Putamen (tissue), 1 donor: ENCODE measurements at regions not wholly inside any gene's neighbourhood (a gene's known extent, or its start where the extent isn't known, plus 50 kb on each side); places are given as distances from the start of the nearest gene placed in this dataset.
"Not testable (repeated sequence)": the region's sequence is repeated elsewhere in the genome, so short reads cannot be mapped to it uniquely, and the experiment has no call there.

ENCODE experiments used
- DNase-seq: peaks from one replicate; pipeline ENCODE4 v3.0.0-alpha.2; 2016; ENCODE audit warnings: low spot score

DNA sequence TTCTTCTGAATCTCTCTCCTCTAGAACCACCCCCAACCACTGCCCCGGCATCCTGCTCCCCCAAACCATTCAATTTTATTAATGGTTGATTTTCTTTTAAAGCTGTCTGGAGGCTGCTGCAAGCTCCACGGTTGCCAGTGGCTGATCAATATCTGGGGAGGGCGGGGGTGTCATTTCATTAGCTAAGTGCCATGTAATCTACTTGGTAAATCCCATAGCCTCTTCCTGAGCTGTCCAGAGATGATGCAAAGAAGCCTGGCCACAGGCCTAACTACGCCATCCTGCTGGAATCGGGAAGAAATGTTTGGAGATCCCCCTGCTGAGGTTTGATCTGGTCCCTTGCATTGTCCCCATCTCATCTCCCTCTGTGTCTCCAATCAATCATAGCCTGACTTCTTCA lies 440.1 kb downstream of the MIAT start:
- DNase-seq: no peak

DNA sequence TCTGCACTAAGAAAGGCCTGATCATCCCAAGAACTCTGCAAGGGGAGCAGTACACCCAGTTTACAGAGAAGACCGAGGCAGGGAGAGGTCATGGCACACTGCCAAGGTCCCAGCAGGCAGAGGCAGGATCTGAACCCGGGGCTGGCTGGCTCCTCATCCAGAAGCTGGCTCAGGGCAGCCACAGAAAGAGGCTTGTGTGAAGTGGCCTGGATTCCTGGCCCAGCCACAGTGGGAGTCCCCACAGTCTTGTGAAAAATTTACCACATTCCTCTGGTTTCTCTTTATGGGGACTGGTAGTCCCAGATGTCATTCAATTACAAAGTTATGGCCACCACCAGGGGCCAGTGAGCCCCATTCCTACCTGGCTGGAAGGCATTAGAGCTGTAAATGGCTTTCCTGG lies 440.5 kb downstream of the MIAT start:
- no peak for DNase-seq

DNA sequence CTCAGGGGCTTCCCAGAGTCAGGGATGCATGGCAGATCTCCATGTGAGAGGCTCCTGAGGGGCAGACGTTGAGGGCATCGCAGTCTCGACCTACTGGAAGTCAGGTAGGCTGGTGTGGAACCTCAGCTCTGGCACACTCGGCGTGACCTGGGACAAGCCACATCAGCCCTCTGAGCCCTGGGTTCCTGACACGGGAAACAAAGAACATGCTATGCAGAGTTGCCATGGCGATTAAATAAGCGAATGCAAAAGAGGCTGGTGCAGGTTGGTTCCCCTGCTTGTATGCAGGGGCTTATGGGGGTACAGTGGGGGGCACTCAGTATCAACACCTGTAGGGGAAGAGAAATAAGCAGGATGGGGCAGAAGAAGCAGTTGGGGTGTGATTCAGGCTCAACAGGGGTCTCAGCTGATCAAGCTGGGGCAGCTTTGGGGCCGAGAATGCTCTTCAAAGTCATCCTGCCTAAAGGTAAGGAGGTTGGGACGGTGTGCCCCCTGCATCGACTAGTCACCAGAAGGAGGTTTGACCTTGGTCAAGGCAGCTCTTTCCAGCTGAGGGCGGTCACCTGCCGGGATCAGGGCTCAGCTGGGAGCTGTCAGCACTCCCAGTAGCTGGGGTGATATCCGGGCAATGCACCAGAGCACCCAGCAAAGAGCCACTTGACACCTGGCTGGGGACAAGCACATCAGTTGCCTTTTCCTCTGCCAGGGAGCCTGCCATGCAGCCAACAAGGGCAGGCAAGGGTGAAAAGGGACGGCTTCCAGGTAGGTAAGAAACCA lies 442.7 kb downstream of the MIAT start:
- DNase-seq: no peak

DNA sequence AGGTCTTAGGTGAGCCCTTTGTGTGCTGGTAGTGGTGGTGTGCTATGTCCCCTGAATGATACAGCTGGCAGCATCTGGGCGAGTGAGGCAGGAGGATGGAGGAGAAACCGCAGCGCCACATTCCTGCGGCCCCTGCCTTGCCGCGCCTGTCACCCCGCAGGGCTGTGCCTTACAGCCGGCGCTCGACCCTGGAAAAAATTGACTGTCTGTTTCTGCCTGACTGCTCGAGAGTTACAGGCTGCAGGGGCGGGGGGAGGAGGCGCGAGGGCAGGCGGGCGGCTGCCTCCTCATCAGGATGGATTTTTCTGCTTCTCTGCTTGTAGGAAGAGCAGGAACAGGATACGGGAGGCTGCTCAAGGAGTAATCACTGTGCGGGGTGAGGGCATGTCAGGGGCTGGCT lies 443.4 kb downstream of the MIAT start:
- no peak for DNase-seq

DNA sequence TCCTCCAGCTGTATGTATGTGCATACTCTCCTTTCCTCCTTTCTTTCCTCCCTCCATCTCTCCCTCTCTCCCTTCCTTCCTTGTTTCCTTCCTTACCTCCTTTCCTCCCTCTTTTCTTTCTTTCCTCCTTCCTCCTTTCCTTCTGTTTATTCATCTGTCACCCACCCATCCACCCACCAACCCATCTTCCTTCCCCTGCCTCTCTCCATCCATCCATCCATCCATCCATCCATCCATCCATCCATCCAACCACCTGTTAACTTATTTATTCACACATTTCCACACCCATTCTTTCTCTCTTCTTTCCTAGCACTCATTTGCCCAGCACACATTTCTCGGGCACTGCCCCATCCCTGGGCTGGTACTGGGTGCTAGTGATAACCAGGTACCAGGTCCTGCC lies 443.9 kb downstream of the MIAT start:
- no peak for DNase-seq

DNA sequence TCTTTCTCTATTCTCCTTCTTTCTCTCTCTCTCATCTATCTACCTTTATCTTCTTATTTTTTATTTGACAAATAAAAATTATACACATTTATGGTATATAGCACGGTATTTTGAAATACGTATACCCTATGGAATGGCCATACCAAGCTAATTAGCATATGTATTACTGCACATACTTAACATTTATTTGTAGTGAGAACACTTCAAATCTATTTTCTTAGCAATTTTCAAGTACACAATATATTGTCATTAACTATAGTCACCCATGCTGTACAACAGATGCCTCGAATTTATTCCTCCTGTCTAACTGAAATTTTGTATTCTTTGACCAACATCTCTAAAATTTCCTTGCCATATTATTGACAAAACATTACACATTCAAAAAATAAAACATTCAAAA lies 447.1 kb downstream of the MIAT start:
- DNase-seq: no peak

DNA sequence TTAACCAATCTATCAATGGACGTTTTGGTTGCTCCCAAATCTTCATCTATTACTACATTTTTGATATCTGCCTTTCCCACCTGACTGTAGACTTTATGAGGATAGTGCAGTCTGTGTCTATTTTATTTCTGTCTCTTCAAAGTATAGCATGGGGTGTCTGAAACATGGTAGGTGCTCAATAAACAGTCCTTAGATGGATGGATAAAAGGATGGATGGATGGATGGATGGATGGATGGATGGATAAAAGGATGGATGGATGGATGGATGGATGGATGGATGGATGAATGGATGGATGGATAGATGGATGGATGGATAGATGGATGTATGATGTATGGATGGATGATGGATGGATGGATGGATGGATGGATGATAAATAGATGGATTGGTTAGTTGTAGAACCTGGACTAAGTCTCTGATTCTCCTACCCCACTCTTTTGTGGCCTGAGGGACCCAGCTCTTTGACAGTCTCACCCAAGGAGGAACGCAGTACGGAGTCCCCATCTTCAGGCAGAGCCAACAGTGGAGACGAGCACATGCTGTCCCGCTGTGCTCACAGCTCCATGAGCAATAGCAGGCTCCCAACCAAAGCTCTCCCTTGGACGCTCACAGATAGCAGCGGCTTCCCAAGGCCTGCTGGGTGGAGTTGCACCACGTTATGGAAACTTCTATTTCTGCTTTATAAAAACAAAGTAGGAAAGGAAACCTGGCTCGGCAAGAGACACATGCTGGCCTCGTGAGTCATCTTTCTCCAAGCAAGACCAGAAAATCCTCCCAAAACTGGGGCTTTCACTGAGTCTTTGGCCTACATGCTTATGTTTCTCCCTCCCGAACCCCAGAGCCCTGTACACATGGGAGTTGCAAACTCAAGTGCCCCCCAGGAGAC lies 448.0 kb downstream of the MIAT start:
- DNase-seq: no peak

DNA sequence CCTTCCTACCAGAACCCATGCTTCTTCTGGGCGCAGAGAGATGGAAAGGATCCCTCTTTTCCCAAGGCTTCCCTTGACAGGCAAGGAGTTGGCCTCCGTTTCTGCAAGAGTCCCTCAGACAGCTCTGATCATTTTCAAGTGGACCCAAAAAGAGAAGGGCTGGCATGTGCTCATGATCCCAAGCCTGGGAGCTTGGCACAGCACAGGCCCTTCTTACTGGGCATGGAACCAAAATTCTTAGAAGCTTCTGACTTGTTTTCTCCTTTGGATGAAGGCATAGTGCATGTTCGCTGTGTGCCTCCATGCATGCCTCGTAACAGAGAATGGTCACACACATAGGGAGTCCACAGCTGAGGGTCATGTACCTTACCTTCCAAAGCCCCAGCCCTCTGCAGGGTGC lies 449.6 kb downstream of the MIAT start:
- no peak for DNase-seq

DNA sequence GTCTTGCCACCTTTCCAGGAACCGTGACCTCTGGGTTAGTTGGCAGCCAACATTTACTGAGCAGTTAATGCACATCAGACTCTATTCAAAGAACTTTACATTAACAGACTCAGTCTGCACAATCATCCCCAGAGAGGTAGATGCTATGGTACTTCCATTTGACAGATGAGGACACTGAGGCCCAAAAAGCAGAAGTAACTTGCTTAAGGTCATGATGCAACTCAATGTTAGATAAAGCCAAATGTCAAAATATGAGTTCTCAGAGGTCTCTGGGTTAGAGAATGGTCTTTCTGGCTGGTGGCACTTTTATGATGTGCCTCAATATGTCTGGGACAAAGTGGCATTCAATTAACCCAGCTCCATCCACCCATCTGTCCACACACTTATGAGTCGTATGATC lies 450.0 kb downstream of the MIAT start:
- DNase-seq: no peak

DNA sequence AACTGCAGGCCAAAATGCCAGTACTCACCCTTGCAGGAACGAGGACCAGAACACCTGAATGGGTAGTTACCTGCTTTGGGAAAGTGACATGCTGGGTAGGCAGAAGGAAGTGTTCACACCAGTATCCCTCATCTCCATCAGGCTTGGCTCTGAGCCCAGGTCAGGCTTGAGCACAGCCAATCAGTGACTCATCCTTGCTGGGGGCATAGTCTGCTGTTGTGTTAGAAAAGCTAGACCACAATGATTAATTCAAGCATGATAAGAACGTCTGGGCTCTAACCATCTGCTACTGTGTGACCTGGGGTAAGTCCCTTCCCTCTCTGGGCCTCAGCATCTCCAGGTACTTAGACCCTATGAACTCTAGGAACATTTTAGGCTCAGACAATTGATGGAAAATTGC lies 450.4 kb downstream of the MIAT start:
- DNase-seq: no peak

DNA sequence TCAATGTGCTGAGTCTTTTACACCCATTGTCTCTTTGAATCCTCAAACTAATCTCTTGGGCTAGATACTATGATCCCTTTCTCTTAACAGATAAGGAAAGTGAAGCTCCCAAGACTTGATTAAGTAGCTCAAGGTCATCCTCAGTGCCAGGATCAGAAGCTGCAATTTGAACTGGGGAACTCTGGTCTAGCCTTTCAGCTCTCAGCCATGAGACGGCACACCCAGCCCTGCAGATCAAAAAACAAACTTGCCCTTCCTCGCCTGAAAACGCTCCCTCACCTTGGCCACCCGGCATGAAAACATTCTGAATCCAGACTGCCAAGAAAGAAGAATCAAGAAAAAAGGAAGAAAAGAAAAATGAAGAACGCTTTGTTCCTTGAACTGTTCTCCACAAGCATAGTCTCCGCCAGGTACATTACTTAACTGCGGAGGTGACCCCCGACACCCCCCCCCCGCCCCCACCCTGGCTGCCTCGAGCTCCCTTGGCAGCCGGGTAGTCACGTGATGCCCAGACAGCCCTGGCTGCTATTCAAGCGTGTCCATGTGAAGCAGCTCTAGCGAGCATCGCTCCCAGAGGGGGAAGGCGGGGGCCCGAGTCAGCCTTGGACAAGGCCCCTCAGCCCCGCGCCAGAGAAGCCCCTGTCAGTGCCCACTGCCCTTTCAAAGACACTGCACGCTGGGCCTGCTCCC lies 451.2 kb downstream of the MIAT start:
- no peak for DNase-seq

DNA sequence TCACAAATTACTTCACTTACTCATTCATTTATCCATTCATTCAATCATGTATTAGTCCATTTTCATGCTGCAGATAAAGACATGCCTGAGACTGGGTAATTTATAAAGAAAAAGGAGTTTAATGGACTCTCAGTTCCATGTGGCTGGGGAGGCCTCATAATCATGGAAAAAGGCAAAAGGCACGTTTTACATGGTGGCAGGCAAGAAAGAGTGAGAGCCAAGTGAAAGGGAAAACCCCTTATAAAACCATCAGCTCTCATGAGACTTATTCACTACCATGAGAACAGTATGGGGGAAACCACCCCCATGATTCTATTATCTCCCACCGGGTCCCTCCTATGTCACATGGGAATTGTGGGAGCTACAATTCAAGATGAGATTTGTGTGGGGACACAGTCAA lies 452.0 kb downstream of the MIAT start:
- not testable (repeated sequence) for DNase-seq

DNA sequence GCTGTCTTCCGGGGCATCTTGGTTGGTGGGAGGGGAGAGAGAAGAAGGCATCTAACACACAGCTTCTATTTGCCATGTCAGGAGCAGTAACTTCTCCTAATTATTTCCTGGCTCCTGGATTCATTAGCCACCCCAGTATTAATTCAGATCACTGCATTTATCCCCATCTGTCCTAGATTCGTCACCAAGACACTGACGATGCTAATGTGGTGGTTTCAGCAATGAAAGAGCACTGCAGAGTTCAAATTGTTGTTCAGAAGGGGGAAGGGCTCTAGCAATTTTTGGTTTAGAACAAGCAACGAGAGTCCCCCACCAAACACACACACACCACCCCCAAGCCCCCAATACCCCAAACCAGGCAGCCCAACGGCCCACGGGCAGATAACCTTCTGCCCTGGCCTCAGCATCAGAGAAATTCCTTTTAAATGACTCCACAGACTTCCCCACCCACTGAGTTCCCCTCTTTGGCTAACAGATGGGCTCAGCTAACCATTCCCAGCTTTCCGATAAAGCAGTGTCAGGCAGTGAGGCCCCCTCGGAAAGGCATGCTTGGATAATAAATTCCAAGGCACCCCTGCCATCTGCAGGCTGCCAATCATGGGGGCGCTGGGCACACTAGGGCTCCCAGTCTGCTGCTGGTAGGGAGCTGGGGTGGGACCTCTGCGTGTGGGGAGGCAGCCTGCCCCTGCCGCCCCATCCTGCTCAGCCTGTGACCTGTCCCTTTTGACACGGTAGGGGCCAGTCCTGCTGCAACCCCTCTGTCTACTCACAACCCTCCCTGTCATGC lies 453.5 kb downstream of the MIAT start:
- no peak for DNase-seq

DNA sequence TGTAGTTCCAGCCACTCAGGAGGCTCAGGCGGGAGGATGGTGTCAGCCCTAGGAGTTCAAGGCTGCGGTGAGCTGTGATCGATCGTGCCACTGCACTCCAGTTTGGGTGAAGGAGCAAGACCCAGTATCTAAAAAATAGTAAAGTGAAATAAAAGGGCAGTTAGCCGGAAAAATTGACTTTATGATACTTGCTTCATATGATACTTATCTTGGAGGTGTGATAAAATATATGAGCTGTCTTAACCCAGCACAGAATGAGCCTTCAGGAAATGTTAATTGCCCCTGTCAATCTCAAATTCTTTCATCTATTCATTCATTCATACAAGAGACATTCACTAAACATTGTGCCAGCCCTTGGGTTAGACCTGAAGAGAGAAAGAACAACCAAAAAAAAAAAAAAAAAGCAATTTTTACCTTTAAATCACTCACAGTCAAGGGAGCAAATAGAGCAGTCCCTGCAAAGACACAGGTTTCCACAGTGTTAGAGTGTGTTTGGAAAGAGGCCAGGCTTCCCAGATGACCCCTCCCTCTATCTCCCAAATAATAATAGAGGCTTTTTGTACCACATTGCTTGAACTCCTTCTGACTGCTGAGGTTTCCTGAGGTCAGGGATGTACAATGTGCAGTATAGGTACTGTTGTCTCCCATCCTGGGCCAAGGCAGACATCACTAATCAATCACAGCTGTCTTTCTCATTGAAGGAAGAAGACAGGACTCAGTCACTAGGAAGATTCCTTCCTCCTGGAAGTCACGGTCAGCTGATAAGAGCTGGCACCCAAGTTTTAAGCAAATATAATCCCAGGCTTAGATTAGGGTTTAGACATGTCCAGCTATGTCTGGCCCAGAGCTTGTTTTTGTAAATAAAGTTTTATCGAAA lies 454.6 kb downstream of the MIAT start:
- DNase-seq: no peak

DNA sequence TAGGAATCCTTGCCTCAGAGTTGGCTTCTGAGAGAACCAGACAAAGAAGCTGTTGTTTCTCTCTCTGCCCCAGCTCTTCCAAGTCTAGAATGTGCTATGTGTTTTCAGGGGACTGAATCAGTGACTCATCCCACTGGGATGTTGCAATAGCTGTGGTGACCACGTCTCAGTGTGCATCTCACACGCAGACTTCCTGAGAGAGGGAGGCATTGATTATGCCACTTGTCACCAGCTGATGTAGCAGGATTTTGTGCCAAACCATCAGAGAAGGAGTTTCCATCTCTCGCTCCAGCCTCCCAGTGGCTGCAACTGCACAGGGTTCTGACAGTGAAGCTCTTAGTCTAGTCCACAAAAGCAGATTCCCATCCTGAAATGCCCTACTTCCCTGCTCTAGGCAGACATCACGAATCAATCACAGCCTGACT lies 455.8 kb downstream of the MIAT start:
- peak; percentile 50 for DNase-seq

DNA sequence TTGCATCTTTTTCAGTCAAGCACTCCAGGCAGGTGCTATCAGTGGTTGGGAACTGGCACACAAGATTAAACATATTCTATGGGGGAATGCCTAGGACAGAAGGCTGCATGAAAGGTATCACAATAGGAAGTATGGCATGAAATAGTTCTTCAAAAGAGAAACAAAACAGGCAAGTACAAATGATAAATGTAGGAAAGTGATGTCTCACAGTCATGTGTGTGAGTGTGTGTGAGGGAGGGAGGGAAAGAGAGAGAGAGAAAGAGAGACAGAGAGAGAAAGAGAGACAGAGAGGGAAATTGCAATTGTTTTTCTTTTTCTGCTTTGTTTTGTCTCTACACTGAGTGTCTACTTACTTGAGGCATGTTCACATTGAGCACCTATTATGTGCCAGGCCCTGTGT lies 456.3 kb downstream of the MIAT start:
- DNase-seq: no peak

DNA sequence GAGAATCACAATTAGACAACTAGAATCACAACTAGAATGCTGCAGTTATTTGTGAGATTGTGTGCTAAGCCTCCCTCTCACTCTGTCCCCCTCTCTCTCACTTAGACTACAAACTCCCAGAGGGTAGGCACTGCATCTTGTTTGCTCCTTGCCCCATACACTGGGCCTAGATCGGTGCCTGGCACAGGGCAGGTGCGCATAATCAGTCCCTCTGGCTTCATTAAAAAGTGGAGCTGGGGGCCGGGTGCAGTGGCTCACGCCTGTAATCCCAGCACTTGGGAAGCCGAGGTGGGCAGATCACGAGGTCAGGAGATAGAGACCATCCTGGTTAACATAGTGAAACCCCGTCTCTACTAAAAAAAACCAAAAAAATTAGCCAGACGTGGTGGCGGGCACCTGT lies 456.8 kb downstream of the MIAT start:
- DNase-seq: no peak

DNA sequence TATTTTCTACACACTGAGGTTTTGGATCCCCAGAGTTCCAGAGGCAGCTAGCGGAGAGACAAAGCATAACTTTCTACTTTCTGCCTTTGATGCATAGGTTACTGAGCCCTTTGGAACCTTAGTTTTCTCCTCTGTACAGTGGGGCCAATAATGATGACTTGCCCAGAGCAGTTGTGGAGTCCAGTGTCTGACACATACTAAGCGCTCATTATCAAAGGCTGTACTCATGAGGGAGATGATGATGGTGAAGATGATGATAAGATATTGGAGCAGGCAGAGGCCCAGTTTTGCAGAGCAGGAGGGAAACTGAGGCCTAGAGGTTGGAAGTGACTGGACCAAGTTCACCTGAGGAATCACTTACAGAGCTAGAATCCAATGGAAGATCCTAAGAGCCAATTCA lies 458.0 kb downstream of the MIAT start:
- no peak for DNase-seq

DNA sequence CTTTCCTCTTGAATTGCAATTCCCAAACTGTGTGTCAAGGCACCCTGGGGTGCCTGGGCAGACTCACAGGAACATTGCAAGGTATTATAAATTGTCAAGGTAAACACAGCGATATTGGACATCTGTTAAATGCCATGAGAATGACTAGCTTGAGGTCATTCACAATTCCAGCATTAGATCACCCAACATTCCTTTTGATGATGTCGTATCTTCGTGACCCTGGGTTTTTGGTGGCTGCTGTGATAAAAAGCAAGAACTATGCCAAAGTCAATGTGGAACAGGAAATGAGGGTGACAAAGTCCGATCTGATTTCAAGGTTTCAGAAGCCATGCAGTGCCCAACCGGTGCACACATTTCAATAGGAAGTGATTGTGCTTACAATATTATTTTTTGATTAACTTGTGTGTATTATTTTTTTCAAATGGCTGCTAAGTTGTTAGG lies 458.4 kb downstream of the MIAT start:
- DNase-seq: no peak

DNA sequence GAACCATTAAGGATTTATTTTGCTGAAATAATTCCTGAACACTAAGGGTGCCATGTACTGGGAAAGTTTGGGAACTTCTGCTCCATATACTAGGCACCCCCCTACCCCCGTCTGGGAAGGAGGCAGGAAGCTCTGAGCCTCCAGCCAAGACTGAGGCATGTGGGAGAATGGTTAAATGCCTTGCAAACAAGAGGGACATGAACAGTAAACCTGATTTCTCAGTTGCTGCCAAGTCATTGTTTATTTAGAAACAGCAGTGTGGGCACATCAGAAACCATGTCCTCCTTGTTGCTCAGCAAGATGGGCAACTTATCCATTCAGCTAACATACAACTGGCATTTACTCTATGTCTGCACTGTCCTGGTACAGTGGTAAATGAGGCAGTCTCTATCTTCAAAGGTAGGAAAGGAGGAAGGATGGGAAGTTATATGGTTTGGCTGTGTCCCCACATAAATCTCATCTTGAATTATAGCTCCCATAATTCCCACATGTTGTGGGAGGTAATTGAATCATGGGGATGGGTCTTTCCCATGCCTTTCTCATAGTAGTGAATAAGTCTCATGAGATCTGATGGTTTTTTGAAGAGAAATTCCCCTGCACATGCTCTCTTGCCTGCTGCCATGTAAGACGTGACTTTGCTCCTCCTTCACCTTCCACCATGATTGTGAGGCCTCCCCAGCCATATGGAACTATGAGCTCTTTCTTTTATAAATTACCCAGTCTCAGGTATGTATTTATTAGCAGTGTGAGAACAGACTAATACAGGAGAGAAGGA lies 459.1 kb downstream of the MIAT start:
- DNase-seq: no peak
